ENCODE measurements at regions not wholly inside any gene's neighbourhood (a gene's known extent, or its start where the extent isn't known, plus 50 kb on each side); places are given as distances from the start of the nearest gene placed in this dataset.
"Not testable (repeated sequence)": the region's sequence is repeated elsewhere in the genome, so short reads cannot be mapped to it uniquely, and the experiment has no call there.

DNA sequence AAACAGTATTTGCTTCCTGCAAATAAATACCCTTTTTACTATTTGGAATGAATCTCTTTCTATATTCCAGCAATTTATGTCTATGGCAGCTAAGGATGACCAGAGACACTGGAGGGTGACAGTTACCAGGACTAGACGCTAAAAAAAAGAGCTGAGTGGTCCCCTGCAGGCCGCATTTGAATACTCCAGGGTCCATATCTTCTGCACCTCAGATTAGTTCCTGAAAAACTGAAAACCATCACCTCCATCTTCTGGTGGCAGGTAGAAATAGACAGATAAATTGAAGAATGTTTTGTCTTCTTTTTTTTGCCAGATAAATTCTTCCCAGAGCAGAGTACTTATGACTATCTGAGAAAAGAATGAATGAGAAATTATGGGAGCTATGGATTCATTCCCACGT is 145.6 kb downstream of the CSNK2A3 start:
- no peak for DNase-seq (ENCODE audit: low spot score)
- POLR2A ChIA-PET (ENCODE audit: low non-redundant PET): no interaction called here
- H3K36me3 ChIP-seq (ENCODE audit: insufficient read depth, low read length, poor library complexity, severe bottlenecking): no peaks in the 10 kb centered on the region
- TF ChIP-seq, protein P1, sequence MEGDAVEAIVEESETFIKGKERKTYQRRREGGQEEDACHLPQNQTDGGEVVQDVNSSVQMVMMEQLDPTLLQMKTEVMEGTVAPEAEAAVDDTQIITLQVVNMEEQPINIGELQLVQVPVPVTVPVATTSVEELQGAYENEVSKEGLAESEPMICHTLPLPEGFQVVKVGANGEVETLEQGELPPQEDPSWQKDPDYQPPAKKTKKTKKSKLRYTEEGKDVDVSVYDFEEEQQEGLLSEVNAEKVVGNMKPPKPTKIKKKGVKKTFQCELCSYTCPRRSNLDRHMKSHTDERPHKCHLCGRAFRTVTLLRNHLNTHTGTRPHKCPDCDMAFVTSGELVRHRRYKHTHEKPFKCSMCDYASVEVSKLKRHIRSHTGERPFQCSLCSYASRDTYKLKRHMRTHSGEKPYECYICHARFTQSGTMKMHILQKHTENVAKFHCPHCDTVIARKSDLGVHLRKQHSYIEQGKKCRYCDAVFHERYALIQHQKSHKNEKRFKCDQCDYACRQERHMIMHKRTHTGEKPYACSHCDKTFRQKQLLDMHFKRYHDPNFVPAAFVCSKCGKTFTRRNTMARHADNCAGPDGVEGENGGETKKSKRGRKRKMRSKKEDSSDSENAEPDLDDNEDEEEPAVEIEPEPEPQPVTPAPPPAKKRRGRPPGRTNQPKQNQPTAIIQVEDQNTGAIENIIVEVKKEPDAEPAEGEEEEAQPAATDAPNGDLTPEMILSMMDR (conservative IDR thresholded peaks at IDR 0.05; ENCODE audit: low read depth, low read length): no peak
- TF ChIP-seq EZH2 (IDR thresholded peaks at IDR 0.05; ENCODE audit: borderline replicate concordance, low read depth, low read length, poor library complexity, severe bottlenecking): no peak
- no TSS peak for BruUV-seq (replicated peaks)
- intact Hi-C loops (cut with micrococcal nuclease; ENCODE audit: unreplicated experiment): no loop called here
- CTCF ChIA-PET: no interaction called here
- H3K27me3 ChIP-seq (replicated peaks; ENCODE audit: insufficient read depth, low read depth, low read length, poor library complexity): peaks cover 7% of the 10 kb centered on the region
- no peak overlapping the region for H3K27ac ChIP-seq (ENCODE audit: low read depth, low read length, poor library complexity, severe bottlenecking)
- H3K4me1 ChIP-seq (ENCODE audit: insufficient read depth, low read length, poor library complexity, severe bottlenecking): no peaks in the 10 kb centered on the region
- no peaks in the 10 kb centered on the region for H3K9me3 ChIP-seq (ENCODE audit: low read depth, low read length, poor library complexity, severe bottlenecking)
- H3K4me3 ChIP-seq (ENCODE audit: low read depth, low read length, poor library complexity, severe bottlenecking): no peak overlapping the region

DNA sequence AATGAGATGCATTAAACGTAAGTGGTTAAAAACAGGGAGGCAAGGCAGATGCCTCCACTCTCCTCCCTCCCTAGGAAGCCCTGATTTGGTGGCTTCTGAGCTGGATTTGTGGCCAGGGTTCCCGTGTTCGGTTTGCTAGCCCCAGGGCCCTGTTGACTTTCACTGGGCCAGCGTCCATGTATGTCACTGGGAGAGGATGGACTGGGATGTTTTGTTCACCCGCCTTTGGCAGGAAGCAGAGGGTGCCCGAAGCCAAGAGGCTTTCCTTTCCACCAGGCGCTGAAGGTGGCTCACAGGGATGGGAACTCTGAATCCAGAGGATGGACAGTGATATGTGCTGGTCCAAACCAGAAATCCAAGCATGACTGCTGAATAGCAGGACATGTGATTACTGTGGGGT is 146.6 kb downstream of the CSNK2A3 start:
- Histone ChIP-seq H3K4me1 (ENCODE audit: insufficient read depth, low read length, poor library complexity, severe bottlenecking) (no peaks in the 10 kb centered on the region), H3K36me3 (ENCODE audit: insufficient read depth, low read length, poor library complexity, severe bottlenecking) (no peaks in the 10 kb centered on the region), H3K4me3 (ENCODE audit: low read depth, low read length, poor library complexity, severe bottlenecking) (no peak overlapping the region), H3K27ac (ENCODE audit: low read depth, low read length, poor library complexity, severe bottlenecking) (no peak overlapping the region), H3K27me3 (replicated peaks; ENCODE audit: insufficient read depth, low read depth, low read length, poor library complexity) (peaks cover 7% of the 10 kb centered on the region), H3K9me3 (ENCODE audit: low read depth, low read length, poor library complexity, severe bottlenecking) (no peaks in the 10 kb centered on the region)
- POLR2A ChIA-PET (ENCODE audit: low non-redundant PET): no interaction called here
- CTCF ChIA-PET: no interaction called here
- no TSS peak for BruUV-seq (replicated peaks)
- no peak for TF ChIP-seq EZH2 (IDR thresholded peaks at IDR 0.05; ENCODE audit: borderline replicate concordance, low read depth, low read length, poor library complexity, severe bottlenecking)
- TF ChIP-seq, protein P1 (conservative IDR thresholded peaks at IDR 0.05; ENCODE audit: low read depth, low read length): no peak
- no peak for DNase-seq (ENCODE audit: low spot score)
- intact Hi-C loops (cut with micrococcal nuclease; ENCODE audit: unreplicated experiment): no loop called here

DNA sequence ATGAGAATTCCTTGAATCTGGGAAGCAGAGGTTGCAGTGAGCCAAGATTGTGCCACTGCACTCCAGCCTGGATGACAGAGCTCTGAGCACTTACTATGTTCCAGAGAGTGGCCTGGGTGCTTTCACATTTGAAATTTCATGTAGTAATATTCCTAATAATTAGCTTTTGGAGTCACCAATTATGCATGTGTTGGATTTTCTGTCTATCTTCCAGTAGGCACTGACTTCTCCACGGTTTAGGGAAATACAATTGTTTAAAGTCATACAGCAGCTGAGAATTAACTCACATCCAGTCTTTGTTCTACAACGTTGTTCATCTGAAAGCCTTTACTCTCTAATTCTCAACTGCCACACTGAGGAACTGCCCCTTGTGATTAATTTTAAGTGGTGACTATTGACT is 150.2 kb downstream of the CSNK2A3 start:
- peaks cover 7% of the 10 kb centered on the region for H3K27me3 ChIP-seq (replicated peaks; ENCODE audit: insufficient read depth, low read depth, low read length, poor library complexity)
- no peaks in the 10 kb centered on the region for H3K36me3 ChIP-seq (ENCODE audit: insufficient read depth, low read length, poor library complexity, severe bottlenecking)
- no peaks in the 10 kb centered on the region for H3K9me3 ChIP-seq (ENCODE audit: low read depth, low read length, poor library complexity, severe bottlenecking)
- CTCF ChIA-PET: no interaction called here
- intact Hi-C loops (cut with micrococcal nuclease; ENCODE audit: unreplicated experiment): no loop called here
- BruUV-seq (replicated peaks): no TSS peak
- TF ChIP-seq, protein P1 (conservative IDR thresholded peaks at IDR 0.05; ENCODE audit: low read depth, low read length): no peak
- no peak for TF ChIP-seq EZH2 (IDR thresholded peaks at IDR 0.05; ENCODE audit: borderline replicate concordance, low read depth, low read length, poor library complexity, severe bottlenecking)
- POLR2A ChIA-PET (ENCODE audit: low non-redundant PET): no interaction called here
- no peak for DNase-seq (ENCODE audit: low spot score)
- no peak overlapping the region for H3K27ac ChIP-seq (ENCODE audit: low read depth, low read length, poor library complexity, severe bottlenecking)
- H3K4me3 ChIP-seq (ENCODE audit: low read depth, low read length, poor library complexity, severe bottlenecking): no peak overlapping the region
- no peaks in the 10 kb centered on the region for H3K4me1 ChIP-seq (ENCODE audit: insufficient read depth, low read length, poor library complexity, severe bottlenecking)

DNA sequence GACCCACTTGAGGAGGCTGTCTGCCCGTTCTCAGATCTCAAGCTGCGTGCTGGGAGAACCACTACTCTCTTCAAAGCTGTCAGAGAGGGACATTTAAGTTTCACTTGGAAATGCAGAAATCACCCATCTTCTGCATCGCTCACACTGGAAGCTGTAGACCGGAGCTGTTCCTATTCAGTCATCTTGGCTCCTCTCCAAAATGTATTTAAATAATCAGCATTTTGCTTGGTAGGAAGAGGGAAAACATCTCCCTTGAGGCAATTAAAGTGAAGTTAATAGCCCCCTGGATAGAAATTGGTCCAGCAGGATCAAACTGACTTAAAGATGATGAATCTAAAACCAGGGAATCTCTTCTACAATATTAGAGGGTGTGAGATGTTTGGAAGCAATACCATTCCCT is 151.7 kb downstream of the CSNK2A3 start:
- CTCF ChIA-PET; H3K4me1 ChIP-seq (ENCODE audit: insufficient read depth, low read length, poor library complexity, severe bottlenecking); BruUV-seq (replicated peaks); H3K27me3 ChIP-seq (replicated peaks; ENCODE audit: insufficient read depth, low read depth, low read length, poor library complexity); intact Hi-C loops (cut with micrococcal nuclease; ENCODE audit: unreplicated experiment); H3K4me3 ChIP-seq (ENCODE audit: low read depth, low read length, poor library complexity, severe bottlenecking); POLR2A ChIA-PET (ENCODE audit: low non-redundant PET); H3K27ac ChIP-seq (ENCODE audit: low read depth, low read length, poor library complexity, severe bottlenecking); H3K9me3 ChIP-seq (ENCODE audit: low read depth, low read length, poor library complexity, severe bottlenecking); H3K36me3 ChIP-seq (ENCODE audit: insufficient read depth, low read length, poor library complexity, severe bottlenecking): not testable (repeated sequence)
- peak; percentile 18 for DNase-seq (ENCODE audit: low spot score)

All from A673 (cell line).